ENCODE measurements at regions not wholly inside any gene's neighbourhood (a gene's known extent, or its start where the extent isn't known, plus 50 kb on each side); places are given as distances from the start of the nearest gene placed in this dataset.

- DNase-seq (ENCODE audit: low read depth) = peak; percentile 2
- in situ Hi-C loops (cut with HindIII; ENCODE audit: low pct_unique_long_range_greater_than_20kb, low sequenced_read_pairs) = no loop called here
Measured at GRCh38 chr3:8444883-8445282, 56.7 kb upstream of the LMCD1 start.

GRCh38 chr3:8445861-8446260 is 55.8 kb upstream of the LMCD1 start:
- in situ Hi-C loops (cut with HindIII; ENCODE audit: low pct_unique_long_range_greater_than_20kb, low sequenced_read_pairs) = no loop called here
- DNase-seq (ENCODE audit: low read depth) = peak; percentile 40

GRCh38 chr3:8446845-8447244 is 54.8 kb upstream of the LMCD1 start:
- DNase-seq (ENCODE audit: low read depth) = no peak
- in situ Hi-C loops (cut with HindIII; ENCODE audit: low pct_unique_long_range_greater_than_20kb, low sequenced_read_pairs) = no loop called here

GRCh38 chr3:8450618-8451017 is 51.0 kb upstream of the LMCD1 start:
- peak; percentile 4 for DNase-seq (ENCODE audit: low read depth)

GRCh38 chr3:8451696-8452095 is 49.9 kb upstream of the LMCD1 start:
- DNase-seq (ENCODE audit: low read depth) = no peak
- in situ Hi-C loops (cut with HindIII; ENCODE audit: low pct_unique_long_range_greater_than_20kb, low sequenced_read_pairs) = no loop called here

More at GRCh38 chr3:8450618-8451017, 51.0 kb upstream of the LMCD1 start:
- in situ Hi-C loops (cut with HindIII; ENCODE audit: low pct_unique_long_range_greater_than_20kb, low sequenced_read_pairs) = no loop called here

Measured in Caki2 (cell line).